ENCODE measurements at regions not wholly inside any gene's neighbourhood (a gene's known extent, or its start where the extent isn't known, plus 50 kb on each side); places are given as distances from the start of the nearest gene placed in this dataset.
"Not testable (repeated sequence)": the region's sequence is repeated elsewhere in the genome, so short reads cannot be mapped to it uniquely, and the experiment has no call there.

GRCh38 chr12:4158306-4158705 lies 115.3 kb upstream of the CCND2 start:
- no peak for DNase-seq (ENCODE audit: low read depth)

GRCh38 chr12:4157122-4157521 lies 116.4 kb upstream of the CCND2 start:
- no peak for DNase-seq (ENCODE audit: low read depth)

GRCh38 chr12:4156317-4156716 lies 117.2 kb upstream of the CCND2 start:
- no peak for DNase-seq (ENCODE audit: low read depth)

- DNase-seq (ENCODE audit: low read depth), result no peak
Observed at GRCh38 chr12:4154672-4155225, 118.8 kb upstream of the CCND2 start.

- peak; percentile 34 for DNase-seq (ENCODE audit: low read depth)
Observed at GRCh38 chr12:4153343-4153892, 120.1 kb upstream of the CCND2 start.

- DNase-seq (ENCODE audit: low read depth), result no peak
Observed at GRCh38 chr12:4152145-4152795, 121.3 kb upstream of the CCND2 start.

GRCh38 chr12:4151362-4152121 lies 122.0 kb upstream of the CCND2 start:
- DNase-seq (ENCODE audit: low read depth), result no peak

- not testable (repeated sequence) for DNase-seq (ENCODE audit: low read depth)
Observed at GRCh38 chr12:4150355-4150754, 123.2 kb upstream of the CCND2 start.

- peak; percentile 36 for DNase-seq (ENCODE audit: low read depth)
Observed at GRCh38 chr12:4148418-4149056, 125.0 kb upstream of the CCND2 start.

- no peak for DNase-seq (ENCODE audit: low read depth)
Observed at GRCh38 chr12:4147031-4147481, 126.5 kb upstream of the CCND2 start.

- no peak for DNase-seq (ENCODE audit: low read depth)
Observed at GRCh38 chr12:4145990-4146859, 127.3 kb upstream of the CCND2 start.

- no peak for DNase-seq (ENCODE audit: low read depth)
Observed at GRCh38 chr12:4144676-4145075, 128.9 kb upstream of the CCND2 start.

- no peak for DNase-seq (ENCODE audit: low read depth)
Observed at GRCh38 chr12:4143896-4144295, 129.7 kb upstream of the CCND2 start.

- no peak for DNase-seq (ENCODE audit: low read depth)
Observed at GRCh38 chr12:4141348-4142270, 132.0 kb upstream of the CCND2 start.

- no peak for DNase-seq (ENCODE audit: low read depth)
Observed at GRCh38 chr12:4140581-4141301, 132.8 kb upstream of the CCND2 start.

- no peak for DNase-seq (ENCODE audit: low read depth)
Observed at GRCh38 chr12:4139191-4139590, 134.4 kb upstream of the CCND2 start.

- DNase-seq (ENCODE audit: low read depth), result not testable (repeated sequence)
Observed at GRCh38 chr12:4138532-4138931, 135.0 kb upstream of the CCND2 start.

GRCh38 chr12:4138051-4138450 lies 135.5 kb upstream of the CCND2 start:
- DNase-seq (ENCODE audit: low read depth), result no peak

GRCh38 chr12:4137441-4137840 lies 136.1 kb upstream of the CCND2 start:
- DNase-seq (ENCODE audit: low read depth), result no peak

All from myocyte (in vitro differentiated cells).